ENCODE measurements at regions not wholly inside any gene's neighbourhood (a gene's known extent, or its start where the extent isn't known, plus 50 kb on each side); places are given as distances from the start of the nearest gene placed in this dataset.

DNA sequence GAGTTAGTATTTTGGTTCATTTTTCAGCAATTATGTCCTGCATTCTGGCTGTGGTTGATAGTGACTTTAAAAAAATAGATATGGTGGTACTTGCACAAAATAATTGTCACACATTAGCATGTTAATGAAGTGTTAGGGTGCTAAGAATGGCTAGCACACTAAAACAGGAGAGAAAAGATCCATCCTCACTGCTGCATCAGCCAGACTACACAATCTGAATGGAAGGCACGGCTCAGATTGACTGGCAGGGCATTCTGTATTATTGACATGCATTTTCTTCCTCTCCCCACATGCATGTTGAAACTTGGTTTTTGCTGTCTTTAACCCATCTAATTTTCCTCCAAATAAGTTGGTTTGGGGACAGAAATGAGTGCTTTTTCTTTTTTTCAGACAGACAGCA is 306.3 kb downstream of the PRL start:
- TF ChIP-seq, protein P1, sequence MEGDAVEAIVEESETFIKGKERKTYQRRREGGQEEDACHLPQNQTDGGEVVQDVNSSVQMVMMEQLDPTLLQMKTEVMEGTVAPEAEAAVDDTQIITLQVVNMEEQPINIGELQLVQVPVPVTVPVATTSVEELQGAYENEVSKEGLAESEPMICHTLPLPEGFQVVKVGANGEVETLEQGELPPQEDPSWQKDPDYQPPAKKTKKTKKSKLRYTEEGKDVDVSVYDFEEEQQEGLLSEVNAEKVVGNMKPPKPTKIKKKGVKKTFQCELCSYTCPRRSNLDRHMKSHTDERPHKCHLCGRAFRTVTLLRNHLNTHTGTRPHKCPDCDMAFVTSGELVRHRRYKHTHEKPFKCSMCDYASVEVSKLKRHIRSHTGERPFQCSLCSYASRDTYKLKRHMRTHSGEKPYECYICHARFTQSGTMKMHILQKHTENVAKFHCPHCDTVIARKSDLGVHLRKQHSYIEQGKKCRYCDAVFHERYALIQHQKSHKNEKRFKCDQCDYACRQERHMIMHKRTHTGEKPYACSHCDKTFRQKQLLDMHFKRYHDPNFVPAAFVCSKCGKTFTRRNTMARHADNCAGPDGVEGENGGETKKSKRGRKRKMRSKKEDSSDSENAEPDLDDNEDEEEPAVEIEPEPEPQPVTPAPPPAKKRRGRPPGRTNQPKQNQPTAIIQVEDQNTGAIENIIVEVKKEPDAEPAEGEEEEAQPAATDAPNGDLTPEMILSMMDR (conservative IDR thresholded peaks at IDR 0.05; ENCODE audit: low read depth, low read length), result no peak
- no peak overlapping the region for H3K4me3 ChIP-seq (ENCODE audit: low read depth, low read length)
- no peak for DNase-seq (ENCODE audit: low read depth)

DNA sequence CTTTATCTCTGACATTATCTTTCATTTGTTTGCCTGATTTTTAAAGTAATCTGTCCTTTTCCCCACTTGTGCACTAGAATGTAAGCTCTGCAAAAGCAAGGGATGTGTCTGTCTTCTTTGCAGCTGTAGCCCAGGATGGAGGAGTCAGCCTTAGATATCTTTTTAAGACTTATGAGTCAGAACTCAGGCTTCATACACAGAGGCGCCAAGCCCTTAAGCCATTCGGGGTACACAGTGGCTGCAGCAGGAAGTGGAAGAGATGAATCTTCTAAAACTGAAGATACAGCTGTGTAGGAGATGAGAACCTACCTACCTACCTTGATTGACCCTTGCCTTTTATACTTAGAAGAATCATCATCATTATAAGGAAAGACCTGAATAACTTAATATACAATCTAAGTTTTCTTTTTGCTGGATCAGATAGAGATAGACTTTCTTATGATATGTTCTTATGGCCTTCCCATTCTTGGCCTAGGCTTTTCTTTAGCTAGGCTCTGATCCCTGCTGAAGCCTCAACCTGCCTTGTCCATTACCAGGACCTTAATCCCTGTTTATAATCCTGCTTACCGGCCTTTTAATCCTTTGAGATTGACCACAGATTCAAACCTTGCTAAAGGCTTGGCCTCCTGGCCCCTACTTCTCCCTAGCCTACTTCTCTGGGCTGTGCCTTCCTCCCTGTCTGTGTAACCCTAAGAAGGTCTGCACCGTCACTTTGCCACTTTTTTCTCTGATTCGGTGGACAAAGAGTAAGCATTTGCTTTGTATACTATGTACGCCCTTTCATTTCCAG is 304.5 kb downstream of the PRL start:
- DNase-seq (ENCODE audit: low read depth), result peak; percentile 78

DNA sequence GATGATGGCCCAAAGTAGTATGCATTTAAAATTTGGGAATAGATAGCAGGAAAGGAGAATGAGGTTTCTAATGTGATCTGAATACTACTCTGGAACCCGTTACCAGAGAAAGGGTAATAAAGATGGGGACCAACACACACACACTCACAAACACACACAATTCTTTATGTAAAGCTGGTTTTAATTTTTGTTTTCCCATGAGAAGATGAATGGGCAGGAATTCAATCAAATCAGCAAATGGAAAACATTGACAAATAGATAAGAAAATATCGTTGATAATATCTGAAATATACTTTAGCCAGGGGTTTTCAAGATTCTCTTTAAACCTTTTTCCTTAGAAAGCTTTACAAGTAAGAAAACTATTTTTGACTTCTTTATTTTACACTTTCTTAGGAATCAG is 303.0 kb downstream of the PRL start:
- no peak for DNase-seq (ENCODE audit: low read depth)
- TF ChIP-seq, protein P1 (conservative IDR thresholded peaks at IDR 0.05; ENCODE audit: low read depth, low read length), result no peak

More for the DNA sequence above, 304.5 kb downstream of the PRL start:
- TF ChIP-seq, protein P1 (conservative IDR thresholded peaks at IDR 0.05; ENCODE audit: low read depth, low read length), result no peak
- H3K4me3 ChIP-seq (ENCODE audit: low read depth, low read length), result no peak overlapping the region

DNA sequence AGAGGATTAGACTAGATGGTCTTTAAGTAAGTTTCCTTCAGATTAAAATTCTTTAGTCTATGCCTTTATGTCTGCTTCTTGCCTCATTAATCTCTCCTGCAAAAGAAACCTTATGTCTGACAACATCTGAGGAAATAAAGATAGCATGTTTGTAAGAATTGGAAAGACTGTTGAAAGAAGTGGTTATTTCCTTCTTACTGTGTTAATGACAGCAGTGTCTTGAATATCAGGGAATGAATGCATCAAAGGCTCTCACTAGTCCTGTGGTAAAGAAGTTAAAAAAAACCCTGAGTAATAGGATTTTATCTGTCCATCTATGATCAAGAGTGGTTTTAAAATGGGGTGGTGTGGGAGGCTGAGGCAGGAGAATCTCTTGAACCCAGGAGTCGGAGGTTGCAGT is 302.0 kb downstream of the PRL start:
- H3K4me3 ChIP-seq (ENCODE audit: low read depth, low read length), result no peak overlapping the region
- DNase-seq (ENCODE audit: low read depth), result no peak
- TF ChIP-seq, protein P1 (conservative IDR thresholded peaks at IDR 0.05; ENCODE audit: low read depth, low read length), result no peak

More for the DNA sequence above, 303.0 kb downstream of the PRL start:
- no peak overlapping the region for H3K4me3 ChIP-seq (ENCODE audit: low read depth, low read length)

DNA sequence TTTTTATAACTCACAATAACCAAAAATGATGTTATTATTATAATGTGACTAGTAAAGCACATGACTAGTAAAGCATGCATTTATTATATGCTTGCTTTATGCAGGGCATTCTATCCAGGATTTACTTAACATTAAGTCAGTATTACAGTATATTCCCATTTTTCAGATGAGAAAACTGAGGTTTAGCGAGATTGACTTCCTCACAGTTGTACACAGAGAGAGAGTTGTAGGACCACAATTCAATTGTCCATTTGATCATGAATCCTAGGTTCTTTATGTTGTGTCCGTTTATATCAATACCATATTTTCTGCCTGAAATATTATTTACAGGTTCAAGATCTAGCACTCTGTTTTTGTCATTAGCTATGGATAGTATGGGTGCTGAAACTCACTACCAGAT is 301.5 kb downstream of the PRL start:
- TF ChIP-seq, protein P1 (conservative IDR thresholded peaks at IDR 0.05; ENCODE audit: low read depth, low read length), result no peak
- H3K4me3 ChIP-seq (ENCODE audit: low read depth, low read length), result no peak overlapping the region
- DNase-seq (ENCODE audit: low read depth), result no peak

DNA sequence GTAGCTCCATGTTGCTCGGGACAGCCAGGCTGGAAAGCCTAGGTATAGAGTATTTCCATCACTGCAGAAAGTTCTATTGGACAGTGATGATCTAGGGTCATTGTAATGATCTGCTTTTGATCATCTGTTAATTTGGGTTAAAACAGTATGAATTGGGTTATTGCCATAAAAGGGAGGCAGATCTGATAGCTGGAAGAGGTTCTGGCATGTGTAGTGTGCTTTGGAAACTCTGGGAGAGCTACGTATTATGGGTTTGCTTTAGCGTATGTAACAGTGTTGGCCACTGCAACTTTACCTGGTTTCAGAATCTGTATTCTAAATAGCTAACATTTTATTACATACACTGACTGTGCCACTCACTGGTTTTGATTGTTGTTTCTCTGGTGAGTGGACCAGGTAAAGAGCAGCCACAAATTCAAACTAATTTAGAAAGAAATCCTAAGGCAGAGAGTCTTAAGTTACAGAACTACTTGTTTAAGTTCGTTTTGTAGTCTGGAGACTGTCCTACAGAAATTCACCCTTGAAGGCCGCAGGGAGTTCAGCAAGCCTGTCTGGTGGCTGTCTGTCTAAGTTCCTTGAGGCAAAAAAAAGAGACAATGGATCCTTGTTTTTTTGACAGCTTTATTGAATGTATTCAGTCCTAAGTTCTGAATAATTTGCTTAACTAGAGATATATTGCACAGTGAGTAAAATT is 300.3 kb downstream of the PRL start:
- TF ChIP-seq, protein P1 (conservative IDR thresholded peaks at IDR 0.05; ENCODE audit: low read depth, low read length), result no peak
- DNase-seq (ENCODE audit: low read depth), result no peak

More for the DNA sequence above, 300.3 kb downstream of the PRL start:
- no peak overlapping the region for H3K4me3 ChIP-seq (ENCODE audit: low read depth, low read length)

All from choroid plexus epithelial cell (primary cell).